H9 (cell line): ENCODE measurements at regions not wholly inside any gene's neighbourhood (a gene's known extent, or its start where the extent isn't known, plus 50 kb on each side); places are given as distances from the start of the nearest gene placed in this dataset.
A peak's percentile ranks its signal among the peaks of the same experiment; 100 is the strongest.

Experiments
- DNase-seq: peaks from one replicate; pipeline ENCODE4 v3.0.0-alpha.2; 2017
- H2AFZ ChIP-seq: one replicate; pipeline ENCODE4 v1.6.1; 2013; ENCODE audit warnings: mild to moderate bottlenecking, low read length, control low read depth, moderate library complexity
- H2AK5ac ChIP-seq: 2 replicates; pipeline ENCODE4 v1.6.1; 2013; ENCODE audit warnings: low read length, control low read depth, mixed read lengths; ENCODE audit not compliant: insufficient read length
- H2BK120ac ChIP-seq: one replicate; pipeline ENCODE4 v1.6.1; 2013; ENCODE audit warnings: low read depth, mild to moderate bottlenecking, low read length, control low read depth, inconsistent platforms; ENCODE audit not compliant: poor library complexity, severe bottlenecking
- H2BK12ac ChIP-seq: 2 replicates; pipeline ENCODE4 v1.6.1; 2013; ENCODE audit warnings: low read length, control low read depth, mixed read lengths, low read depth; ENCODE audit not compliant: insufficient read length
- H2BK15ac ChIP-seq: 2 replicates; pipeline ENCODE4 v1.6.1; 2013; ENCODE audit warnings: low read depth, low read length, control low read depth
- H2BK20ac ChIP-seq: one replicate; pipeline ENCODE4 v1.6.1; 2013; ENCODE audit warnings: low read depth, mild to moderate bottlenecking, low read length, control low read depth, inconsistent platforms; ENCODE audit not compliant: poor library complexity, severe bottlenecking
- H2BK5ac ChIP-seq: 2 replicates; pipeline ENCODE4 v1.6.1; 2013; ENCODE audit warnings: low read length, control low read depth, mixed read lengths; ENCODE audit not compliant: insufficient read length
- H3K14ac ChIP-seq: 2 replicates; pipeline ENCODE4 v1.6.1; 2013; ENCODE audit warnings: low read length, control low read depth; ENCODE audit not compliant: insufficient read depth
- H3K18ac ChIP-seq: 2 replicates; pipeline ENCODE4 v1.6.1; 2013; ENCODE audit warnings: low read depth, mild to moderate bottlenecking, mixed read lengths, low read length, control low read depth; ENCODE audit not compliant: insufficient read length
- H3K23ac ChIP-seq: 2 replicates; pipeline ENCODE4 v1.6.1; 2013; ENCODE audit warnings: low read length, control low read depth, mixed read lengths, low read depth; ENCODE audit not compliant: insufficient read length
- H3K23me2 ChIP-seq: 2 replicates; pipeline ENCODE4 v1.6.1; 2013; ENCODE audit warnings: low read depth, mild to moderate bottlenecking, mixed read lengths, low read length, control low read depth; ENCODE audit not compliant: insufficient read length, poor library complexity, severe bottlenecking
- H3K27ac ChIP-seq: 2 replicates; pipeline ENCODE4 v1.5.1; 2013; ENCODE audit warnings: low read length, control low read depth, mixed read lengths, low read depth; ENCODE audit not compliant: insufficient read length
- H3K27me3 ChIP-seq: 2 replicates; pipeline ENCODE4 v1.6.1; 2013; ENCODE audit warnings: low read length, control low read depth, inconsistent platforms; ENCODE audit not compliant: insufficient read depth
- H3K4ac ChIP-seq: 2 replicates; pipeline ENCODE4 v1.6.1; 2013; ENCODE audit warnings: low read depth, mild to moderate bottlenecking, control low read depth, inconsistent platforms, low read length, moderate library complexity
- H3K4me1 ChIP-seq: 2 replicates; pipeline ENCODE4 v1.6.1; 2013; ENCODE audit warnings: low read length, control low read depth, inconsistent platforms; ENCODE audit not compliant: insufficient read depth
- H3K4me2 ChIP-seq: 2 replicates; pipeline ENCODE4 v1.6.1; 2013; ENCODE audit warnings: low read length, control low read depth, mixed read lengths; ENCODE audit not compliant: insufficient read length, insufficient read depth
- H3K56ac ChIP-seq: 2 replicates; pipeline ENCODE4 v1.6.1; 2013; ENCODE audit warnings: low read depth, mild to moderate bottlenecking, mixed read lengths, low read length, control low read depth; ENCODE audit not compliant: insufficient read length
- H3K79me1 ChIP-seq: 2 replicates; pipeline ENCODE4 v1.6.1; 2013; ENCODE audit warnings: low read depth, mild to moderate bottlenecking, moderate library complexity, low read length, control low read depth, inconsistent platforms; ENCODE audit not compliant: insufficient read depth, poor library complexity, severe bottlenecking
- H3K79me2 ChIP-seq: 2 replicates; pipeline ENCODE4 v1.6.1; 2013; ENCODE audit warnings: low read length, control low read depth, inconsistent platforms; ENCODE audit not compliant: insufficient read depth
- H3K9ac ChIP-seq: 2 replicates; pipeline ENCODE4 v1.6.1; 2013; ENCODE audit warnings: low read length, control low read depth, mixed read lengths; ENCODE audit not compliant: insufficient read length; ENCODE audit errors: extremely low read depth
- H3K9me3 ChIP-seq: one replicate; pipeline ENCODE4 v1.6.1; 2013; ENCODE audit warnings: low read depth, low read length, inconsistent platforms; ENCODE audit not compliant: control insufficient read depth
- H3T11ph ChIP-seq: one replicate; pipeline ENCODE4 v1.6.1; 2013; ENCODE audit warnings: mild to moderate bottlenecking, low read length, control low read depth, inconsistent platforms
- H4K20me1 ChIP-seq: one replicate; pipeline ENCODE4 v1.6.1; 2013; ENCODE audit not compliant: control insufficient read depth, insufficient read length, insufficient read depth
- H4K5ac ChIP-seq: 2 replicates; pipeline ENCODE4 v1.6.1; 2013; ENCODE audit warnings: low read depth, mild to moderate bottlenecking, mixed read lengths, low read length, control low read depth; ENCODE audit not compliant: insufficient read length
- H4K8ac ChIP-seq: replicated peaks from 2 replicates; pipeline ENCODE4 v1.6.1; 2013; ENCODE audit warnings: low read length, control low read depth, mixed read lengths, low read depth; ENCODE audit not compliant: insufficient read length
- H4K91ac ChIP-seq: 2 replicates; pipeline ENCODE4 v1.6.1; 2013; ENCODE audit warnings: low read depth, mild to moderate bottlenecking, moderate library complexity, mixed read lengths, low read length, control low read depth; ENCODE audit not compliant: insufficient read length
- H3K27ac Mint-ChIP-seq, 3 experiments: 2 replicates in 2 of 3; 3 replicates in 1 of 3; pipeline ENCODE4 v1.8.0; 2020 to 2021; ENCODE audit warnings: mixed read lengths in 3 of 3, mild to moderate bottlenecking in 1 of 3, moderate library complexity in 1 of 3
- H3K27me3 Mint-ChIP-seq: 2 replicates; pipeline ENCODE4 v1.8.0; 2021; ENCODE audit warnings: low read depth, mild to moderate bottlenecking, moderate library complexity, mixed read lengths
- H3K36me3 Mint-ChIP-seq, 3 experiments: 2 replicates in 2 of 3; 3 replicates in 1 of 3; pipeline ENCODE4 v1.8.0; 2020 to 2021; ENCODE audit warnings: low read depth in 3 of 3, mixed read lengths in 3 of 3; ENCODE audit not compliant: insufficient read depth in 1 of 3
- H3K4me1 Mint-ChIP-seq, 2 experiments: 2 replicates each; pipeline ENCODE4 v1.8.0; 2020; ENCODE audit warnings: mixed read lengths in 2 of 2
- H3K4me3 Mint-ChIP-seq, 2 experiments: 2 replicates in 1 of 2; 3 replicates in 1 of 2; pipeline ENCODE4 v1.8.0; 2020 to 2021; ENCODE audit warnings: mild to moderate bottlenecking in 2 of 2, mixed read lengths in 2 of 2, moderate library complexity in 1 of 2
- H3K9me3 Mint-ChIP-seq, 2 experiments: 2 replicates in 1 of 2; 3 replicates in 1 of 2; pipeline ENCODE4 v1.8.0; 2020; ENCODE audit warnings: mild to moderate bottlenecking in 2 of 2, mixed read lengths in 2 of 2, moderate library complexity in 1 of 2
- WGBS: extraction: QIAGEN DNeasy Blood & Tissue Kit; methylation state at CpG from one replicate; pipeline ENCODE4 v1.1.7; 2013; ENCODE audit warnings: missing lambda C conversion rate, low lambda C conversion rate, mixed read lengths; ENCODE audit not compliant: insufficient read length; ENCODE audit errors: extremely low coverage; 5-methylcytosine and 5-hydroxymethylcytosine counted together
- TF ChIP-seq, protein P1 (sequence below): fragments of 200-600 bp; sonication (generic); conservative IDR thresholded peaks from 3 replicates; pipeline ENCODE4 v1.8.0; 2021; ENCODE audit warnings: antibody characterized with exemption, mild to moderate bottlenecking

DNA sequence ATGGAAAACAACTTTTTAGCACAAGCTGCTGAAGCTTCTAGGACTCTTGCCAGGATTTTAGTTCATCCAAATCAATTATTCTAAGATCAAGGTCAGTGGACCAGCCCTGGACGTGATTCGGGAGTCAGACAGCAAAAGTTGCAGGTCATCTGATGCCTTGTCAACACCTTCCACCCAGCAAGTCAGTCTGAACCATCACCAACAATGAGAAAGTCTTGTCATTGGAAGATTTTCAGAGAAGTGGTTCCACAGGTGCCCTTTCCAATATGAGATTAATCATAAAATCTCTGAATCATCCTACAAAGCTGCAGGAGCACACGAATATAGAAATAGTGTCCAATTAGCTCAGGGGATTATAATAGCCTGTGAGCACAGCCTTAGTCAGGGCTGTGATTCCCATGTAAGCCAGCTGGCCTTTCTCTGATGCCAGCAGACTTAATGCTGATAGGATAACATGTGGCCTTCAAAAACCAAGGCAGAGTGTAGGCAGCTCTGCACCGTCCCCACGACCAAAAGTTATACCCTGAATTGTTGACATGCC lies 445.0 kb upstream of the TRPC7 start:
- Histone ChIP-seq H3K79me1 (no peaks in the 10 kb centered on the region), H3K56ac (no peak overlapping the region), H4K5ac (no peak overlapping the region), H2BK15ac (no peak overlapping the region), H2BK20ac (no peak overlapping the region), H2BK120ac (no peak overlapping the region), H2AK5ac (no peak overlapping the region), H2BK12ac (no peak overlapping the region), H2BK5ac (no peak overlapping the region), H4K8ac (no peak overlapping the region), H3K9ac (no peak overlapping the region), H3K23ac (no peak overlapping the region), H3K79me2 (no peaks in the 10 kb centered on the region), H3T11ph (no peak overlapping the region), H3K4me2 (no peak overlapping the region), H3K14ac (no peak overlapping the region), H3K4me1 (no peaks in the 10 kb centered on the region), H3K23me2 (no peaks in the 10 kb centered on the region), H3K4ac (no peak overlapping the region), H3K9me3 (no peaks in the 10 kb centered on the region), H4K91ac (no peak overlapping the region), H3K27me3 (no peaks in the 10 kb centered on the region), H3K27ac (no peak overlapping the region), H2AFZ (no peak overlapping the region), H3K18ac (no peak overlapping the region), H4K20me1 (no peaks in the 10 kb centered on the region)
- H3K27me3 Mint-ChIP-seq = no peaks in the 10 kb centered on the region
- H3K27ac Mint-ChIP-seq = peak overlapping the region in 1 of 3 experiments; percentile 10; a peak in 1 of 7 replicates
- DNase-seq = no peak
- TF ChIP-seq, protein P1, sequence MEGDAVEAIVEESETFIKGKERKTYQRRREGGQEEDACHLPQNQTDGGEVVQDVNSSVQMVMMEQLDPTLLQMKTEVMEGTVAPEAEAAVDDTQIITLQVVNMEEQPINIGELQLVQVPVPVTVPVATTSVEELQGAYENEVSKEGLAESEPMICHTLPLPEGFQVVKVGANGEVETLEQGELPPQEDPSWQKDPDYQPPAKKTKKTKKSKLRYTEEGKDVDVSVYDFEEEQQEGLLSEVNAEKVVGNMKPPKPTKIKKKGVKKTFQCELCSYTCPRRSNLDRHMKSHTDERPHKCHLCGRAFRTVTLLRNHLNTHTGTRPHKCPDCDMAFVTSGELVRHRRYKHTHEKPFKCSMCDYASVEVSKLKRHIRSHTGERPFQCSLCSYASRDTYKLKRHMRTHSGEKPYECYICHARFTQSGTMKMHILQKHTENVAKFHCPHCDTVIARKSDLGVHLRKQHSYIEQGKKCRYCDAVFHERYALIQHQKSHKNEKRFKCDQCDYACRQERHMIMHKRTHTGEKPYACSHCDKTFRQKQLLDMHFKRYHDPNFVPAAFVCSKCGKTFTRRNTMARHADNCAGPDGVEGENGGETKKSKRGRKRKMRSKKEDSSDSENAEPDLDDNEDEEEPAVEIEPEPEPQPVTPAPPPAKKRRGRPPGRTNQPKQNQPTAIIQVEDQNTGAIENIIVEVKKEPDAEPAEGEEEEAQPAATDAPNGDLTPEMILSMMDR = no peak
- H3K9me3 Mint-ChIP-seq = no peaks in the 10 kb centered on the region
- H3K36me3 Mint-ChIP-seq = no peaks in the 10 kb centered on the region
- H3K4me3 Mint-ChIP-seq = no peak overlapping the region
- H3K4me1 Mint-ChIP-seq = no peaks in the 10 kb centered on the region
- WGBS = no CpG with 5 or more reads among the region's 5 CpGs
